Stimulated activated CD8-positive, alpha-beta memory T cell treated with anti-CD3 and anti-CD28 coated beads, Interleukin-4, amount 100 ng/mL, for 24 hours (primary cell): ENCODE measurements at regions not wholly inside any gene's neighbourhood (a gene's known extent, or its start where the extent isn't known, plus 50 kb on each side); places are given as distances from the start of the nearest gene placed in this dataset.
"Not testable (repeated sequence)": the region's sequence is repeated elsewhere in the genome, so short reads cannot be mapped to it uniquely, and the experiment has no call there.

ENCODE experiments used
- DNase-seq: peaks from one replicate; pipeline ENCODE4 v3.0.0-alpha.2; 2020; ENCODE audit warnings: low read depth

DNA sequence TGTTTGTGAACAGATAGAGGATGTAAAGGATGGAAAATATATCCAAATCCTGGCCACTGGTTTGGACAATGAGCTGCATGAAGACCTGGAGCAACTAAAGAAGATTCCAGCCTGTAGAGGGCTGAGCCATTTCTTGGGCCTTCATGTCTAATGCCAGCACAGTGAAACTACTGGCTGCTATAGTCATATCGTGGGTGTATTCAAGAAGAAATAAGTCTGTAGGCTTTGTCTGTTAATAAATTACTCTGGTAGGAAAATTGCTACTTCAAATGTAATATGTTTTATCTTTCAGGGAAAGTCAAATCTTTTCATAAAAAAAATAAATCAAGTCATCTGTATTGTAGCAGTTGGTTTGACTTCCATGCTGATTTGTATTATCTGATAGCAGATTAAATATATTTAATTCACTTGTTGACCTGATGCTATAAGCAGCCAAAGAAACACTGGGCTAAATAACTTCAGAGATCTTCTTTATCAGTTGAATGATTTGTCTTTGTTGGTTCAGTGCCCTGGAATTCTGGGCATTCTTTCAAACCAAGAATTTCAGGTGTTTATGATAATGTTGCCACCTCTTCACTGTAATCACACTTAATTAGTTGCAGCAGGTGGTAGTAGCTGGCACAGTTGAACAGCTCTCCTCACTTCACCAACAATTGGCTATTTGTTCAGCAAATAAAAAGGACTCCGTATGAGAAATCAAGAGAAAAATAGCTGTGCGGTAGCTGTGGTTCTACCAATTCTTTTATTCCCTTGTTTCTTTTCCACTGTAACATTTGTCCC, 1109.5 kb downstream of the NSUN3 start:
- DNase-seq = no peak

DNA sequence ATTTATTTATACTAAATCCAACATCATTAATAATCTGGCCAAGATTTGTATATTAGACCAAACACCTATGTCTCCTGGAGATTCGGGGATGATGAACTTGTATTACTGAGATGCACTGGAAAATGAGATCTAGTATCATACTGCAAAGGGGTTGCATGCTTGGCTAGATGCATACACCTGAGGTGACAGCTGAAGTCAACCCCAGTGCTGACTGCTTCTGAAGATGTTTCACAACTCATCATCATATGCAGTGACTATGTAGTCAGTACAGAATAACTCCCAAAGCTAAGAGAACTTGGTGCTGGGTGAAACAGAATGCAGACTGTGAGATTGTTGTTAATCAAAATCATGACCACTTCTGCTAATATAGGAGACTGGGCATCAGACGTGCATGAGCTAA, 1114.2 kb downstream of the NSUN3 start:
- no peak for DNase-seq

DNA sequence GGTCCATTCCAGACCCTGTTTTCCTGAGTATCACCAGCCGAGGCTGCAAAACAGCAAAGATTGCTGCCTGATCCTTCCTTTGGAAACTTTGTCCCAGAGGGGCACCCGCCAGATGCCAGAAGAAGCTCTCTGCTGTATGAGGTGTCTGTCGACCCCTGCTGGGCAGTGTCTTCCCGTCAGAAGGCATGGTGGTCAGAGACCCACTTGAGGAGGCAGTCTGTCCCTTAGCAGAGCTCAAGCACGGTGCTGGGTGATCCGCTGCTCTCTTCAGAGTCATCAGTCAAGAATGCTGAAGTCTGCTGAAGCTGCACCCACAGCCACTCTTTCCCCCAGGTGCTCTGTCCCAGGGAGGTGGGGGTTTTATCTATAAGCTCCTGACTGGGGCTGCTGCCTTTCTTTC, 1121.2 kb downstream of the NSUN3 start:
- no peak for DNase-seq

DNA sequence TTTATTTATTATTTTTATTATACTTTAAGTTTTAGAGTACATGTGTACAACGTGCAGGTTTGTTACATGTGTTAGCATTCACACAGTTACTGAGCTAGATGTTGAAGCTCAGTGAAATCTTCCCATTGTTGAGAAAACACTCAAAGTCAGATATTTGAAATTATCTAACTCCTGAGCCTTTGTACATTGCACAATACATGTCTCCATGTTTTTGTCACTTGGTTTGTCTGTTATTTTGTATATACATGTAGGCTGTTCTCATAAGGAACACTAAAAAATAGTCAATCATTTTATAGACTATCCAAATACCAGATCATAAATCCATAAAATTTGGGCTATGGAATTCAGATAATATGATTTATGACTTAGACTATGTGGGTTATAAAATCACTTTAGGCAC, 1126.5 kb downstream of the NSUN3 start:
- no peak for DNase-seq

DNA sequence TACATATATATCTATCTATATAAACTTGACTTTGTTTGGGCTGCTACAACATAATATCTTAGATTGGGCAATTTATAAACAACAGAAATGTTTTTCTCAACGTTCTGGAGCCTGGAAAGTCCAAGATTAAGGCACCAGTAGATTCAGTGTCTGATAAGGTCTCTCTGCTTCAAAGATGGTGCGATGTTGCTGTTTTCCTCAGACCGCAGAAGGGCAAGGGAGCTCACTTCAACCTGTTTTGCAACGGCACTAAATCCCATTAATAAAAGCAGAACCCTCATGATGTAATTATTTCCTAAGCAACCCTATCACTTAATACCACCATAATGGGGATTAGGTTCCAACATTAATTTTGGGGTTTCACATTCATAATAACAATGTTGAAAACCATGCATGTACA, 1134.8 kb downstream of the NSUN3 start:
- no peak for DNase-seq

DNA sequence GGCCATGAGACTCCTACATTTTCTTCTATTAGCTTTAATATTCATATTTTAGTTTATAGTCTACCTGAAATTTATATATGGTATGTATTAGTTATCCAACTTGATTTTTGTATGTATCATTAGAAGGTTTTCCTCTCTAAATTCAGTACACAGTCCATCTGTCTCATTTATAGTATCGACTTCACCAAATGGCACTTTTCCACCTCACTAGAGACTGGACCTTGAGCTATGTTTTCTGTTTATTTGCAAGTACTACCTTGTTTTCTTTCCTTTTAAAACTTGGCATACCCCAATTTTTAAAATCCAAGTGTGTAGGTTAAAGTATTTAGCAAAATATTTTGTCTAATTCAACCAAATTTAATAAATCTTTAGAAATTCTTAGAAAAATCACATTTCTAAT, 1137.5 kb downstream of the NSUN3 start:
- no peak for DNase-seq

DNA sequence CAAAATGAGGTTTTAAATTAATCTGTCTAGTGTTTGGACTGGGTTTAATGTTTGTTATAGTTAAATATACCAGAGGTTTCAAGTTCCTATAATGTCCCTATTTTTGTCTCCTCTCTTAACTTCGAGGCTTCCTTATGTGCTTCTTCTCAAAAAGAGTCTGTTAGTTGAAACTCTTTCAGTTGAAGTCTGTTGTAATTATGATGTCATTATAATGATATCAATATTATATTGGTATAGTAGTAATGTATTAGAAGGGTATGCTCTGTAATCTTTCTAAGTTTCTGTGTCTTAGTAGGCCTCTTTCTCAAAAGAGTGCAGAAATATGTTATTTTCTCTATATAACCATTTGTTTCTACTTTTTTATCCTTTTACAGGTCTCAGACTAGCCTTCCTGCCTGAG, 1148.0 kb downstream of the NSUN3 start:
- no peak for DNase-seq

DNA sequence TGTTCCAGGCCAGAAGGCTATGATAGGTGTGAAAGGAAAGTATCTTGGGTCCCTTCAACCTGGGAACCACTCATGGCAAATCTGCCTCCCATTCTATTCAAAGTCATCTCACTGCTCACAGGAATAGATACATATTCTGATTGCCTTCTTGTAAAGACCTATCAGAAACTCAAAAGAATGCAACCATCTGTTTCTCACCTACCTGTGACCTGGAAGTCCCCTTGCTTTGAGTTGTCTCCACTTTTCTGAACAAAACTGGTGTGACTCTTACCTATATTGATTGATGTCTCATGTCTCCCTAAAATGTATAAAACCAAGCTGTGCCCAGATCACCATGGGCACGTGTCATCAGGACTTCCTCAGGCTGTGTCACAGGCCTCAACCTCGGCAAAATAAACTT, 1149.3 kb downstream of the NSUN3 start:
- DNase-seq = no peak

DNA sequence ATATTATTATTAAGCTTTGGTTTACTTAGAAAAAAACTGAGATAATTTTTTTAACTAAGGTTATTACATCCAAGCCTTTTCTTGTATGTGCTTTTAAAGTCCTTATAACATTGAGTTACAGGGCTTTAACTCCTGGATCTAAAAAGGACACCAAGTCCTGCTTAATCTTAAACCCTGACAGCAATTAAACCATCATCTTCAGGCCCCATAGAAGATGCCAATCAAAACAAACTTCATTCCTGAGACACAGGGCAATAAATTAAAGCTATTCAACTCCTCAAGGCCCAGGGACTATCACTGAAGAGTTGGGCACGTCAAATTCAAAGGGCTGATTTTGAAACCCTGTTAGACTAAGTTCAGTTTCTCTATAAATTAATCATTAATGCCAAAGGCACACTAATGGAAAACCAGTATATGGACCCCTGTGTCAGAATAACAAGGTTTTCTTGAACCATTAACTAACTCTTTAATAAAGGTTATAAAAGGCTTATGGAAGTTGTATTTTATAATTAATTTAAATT, 1152.6 kb downstream of the NSUN3 start:
- no peak for DNase-seq

DNA sequence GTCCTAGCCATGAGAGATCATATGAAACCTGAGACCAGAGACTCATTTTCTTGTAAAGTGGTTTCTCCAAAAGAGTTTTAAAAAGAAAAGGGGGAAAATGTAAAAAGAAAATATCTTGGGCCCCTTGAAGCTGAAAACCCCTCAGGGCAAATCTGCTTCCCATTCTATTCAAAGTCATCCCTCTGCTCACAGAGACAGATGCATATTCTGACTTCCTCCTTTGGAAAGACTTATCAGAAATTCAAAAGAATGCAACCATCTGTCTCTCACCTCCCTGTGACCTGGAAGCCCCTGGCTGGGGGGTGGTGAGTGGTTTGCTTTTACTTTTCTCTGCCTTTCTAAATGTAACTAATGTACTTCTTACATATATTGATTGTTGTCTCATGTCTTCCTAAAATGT, 1154.8 kb downstream of the NSUN3 start:
- DNase-seq = no peak

DNA sequence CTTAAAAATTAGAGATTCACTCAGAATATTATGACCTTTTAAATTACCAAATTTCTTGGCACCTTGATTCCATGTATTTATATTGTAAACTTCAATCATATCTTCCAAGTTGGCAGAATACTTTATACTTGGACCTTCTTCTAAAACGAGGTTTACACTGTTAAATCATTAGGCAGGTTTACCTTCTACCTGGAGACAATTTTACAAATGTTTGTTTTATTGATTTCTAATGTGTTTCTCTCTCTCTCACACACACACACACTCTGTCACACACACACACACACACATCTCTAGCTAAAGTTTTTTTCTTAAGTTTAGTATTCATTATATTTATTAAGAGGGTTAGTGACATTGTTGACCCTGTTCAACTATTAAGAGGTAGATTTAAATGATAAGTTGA, 1155.6 kb downstream of the NSUN3 start:
- no peak for DNase-seq

DNA sequence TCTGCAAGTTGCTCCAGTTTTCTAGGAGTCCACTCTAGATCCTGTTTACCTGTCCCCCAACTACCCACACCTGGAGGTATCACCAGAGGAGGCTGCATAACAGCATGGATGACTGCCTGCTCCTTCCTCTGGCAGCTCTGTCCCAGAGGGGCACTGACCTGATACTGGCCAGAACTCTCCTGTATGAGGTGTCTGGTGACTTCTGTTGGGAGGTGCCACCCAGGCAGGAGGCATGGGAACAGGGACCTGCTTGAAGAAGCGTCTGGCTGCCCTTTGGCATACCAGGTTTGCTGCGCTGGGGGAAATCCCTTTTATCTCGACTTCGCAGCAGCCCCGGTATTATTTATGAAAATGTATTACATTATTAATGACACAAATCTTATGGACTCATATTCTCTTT, 1163.6 kb downstream of the NSUN3 start:
- DNase-seq = no peak

DNA sequence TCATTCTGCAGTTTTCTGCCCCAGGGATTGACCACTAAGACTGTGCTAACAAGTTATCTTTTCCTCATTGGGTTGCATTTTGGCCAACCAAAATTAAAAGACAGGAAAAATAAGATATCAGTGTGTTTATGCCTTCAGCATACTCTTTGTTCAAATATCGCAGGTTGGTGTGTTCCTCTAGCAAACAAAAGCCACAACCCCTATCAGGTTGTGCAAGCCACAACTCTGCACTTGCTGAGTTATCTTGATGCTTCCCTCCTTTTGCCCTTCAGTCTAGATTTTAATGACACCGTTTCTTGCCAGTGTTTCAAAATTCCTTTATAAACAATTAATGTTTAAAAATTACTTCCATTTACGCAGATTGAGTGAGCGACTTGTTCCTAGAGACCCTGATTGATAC, 1164.2 kb downstream of the NSUN3 start:
- no peak for DNase-seq

DNA sequence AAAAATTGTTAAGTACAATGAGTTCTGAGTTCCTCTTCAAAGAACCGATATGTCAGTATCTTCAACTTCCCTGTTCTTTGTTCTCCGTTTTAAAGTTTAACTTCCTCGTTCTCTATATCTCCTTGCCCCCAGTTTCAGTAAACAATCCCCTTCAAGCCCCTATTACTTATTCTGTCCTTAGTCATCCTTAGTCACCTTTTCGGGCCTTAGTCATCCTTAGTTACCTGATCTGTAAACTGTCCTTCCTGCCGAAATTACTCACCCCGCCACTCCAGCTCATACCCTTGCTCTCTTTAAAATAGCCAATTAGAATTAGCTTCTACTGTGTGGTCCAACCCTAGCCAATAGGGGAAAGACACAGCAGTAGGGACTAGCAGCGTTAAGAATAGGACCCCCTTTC, 1165.6 kb downstream of the NSUN3 start:
- DNase-seq = no peak

DNA sequence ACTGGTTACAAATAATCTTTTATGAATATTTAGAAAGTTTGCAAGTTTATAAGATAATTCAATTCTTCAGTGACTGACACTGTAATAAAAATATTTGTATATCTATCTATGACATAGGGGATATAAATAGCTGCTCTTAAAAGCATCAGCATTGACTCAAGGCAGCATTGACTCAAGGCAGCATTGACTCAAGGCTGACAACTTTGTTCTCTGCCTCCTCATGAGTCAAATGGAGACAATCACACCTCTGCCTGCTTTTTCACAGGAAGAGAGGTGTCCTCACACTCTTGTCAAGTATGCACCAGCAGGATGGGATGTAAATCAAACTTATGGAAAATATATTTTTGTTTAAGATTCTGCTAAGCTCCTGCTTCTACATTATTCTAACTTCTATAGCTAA, 1173.1 kb downstream of the NSUN3 start:
- DNase-seq = no peak

DNA sequence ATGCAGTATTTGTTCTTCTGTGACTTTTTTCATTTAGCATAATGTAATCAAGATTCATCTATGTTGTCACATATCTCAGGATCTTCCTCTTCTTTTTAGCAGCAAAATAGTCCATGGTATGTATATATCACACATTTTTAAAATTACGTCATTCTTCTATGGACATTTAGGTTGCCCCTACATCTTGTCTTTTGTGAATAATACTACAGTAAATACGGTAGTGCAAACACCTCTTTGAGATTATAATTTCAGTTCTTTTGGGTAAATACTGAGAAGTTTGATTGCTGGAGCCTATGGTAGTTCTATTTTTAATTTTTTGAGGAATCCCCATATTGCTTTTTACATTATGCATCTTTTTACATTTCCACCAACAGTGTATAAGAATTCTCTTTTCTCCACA, 1174.9 kb downstream of the NSUN3 start:
- DNase-seq = no peak

DNA sequence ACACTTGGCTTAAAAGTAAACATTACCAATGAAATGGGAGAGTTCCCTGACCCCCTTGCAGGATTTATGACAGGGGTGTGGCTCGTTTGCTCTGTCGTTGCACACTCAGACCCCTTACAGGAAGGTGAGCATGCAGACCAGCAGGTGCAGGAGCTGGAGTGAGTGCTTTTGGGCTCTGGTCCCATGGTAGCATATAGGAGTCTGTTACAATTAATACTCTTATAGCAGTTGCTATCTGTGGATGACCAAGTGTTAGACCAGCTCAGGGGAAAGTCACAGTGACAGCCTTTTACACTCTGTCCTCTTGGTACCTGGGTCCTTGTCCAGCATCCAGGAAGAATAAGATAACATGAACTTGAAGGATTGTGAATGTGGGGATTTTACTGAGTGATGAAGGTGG, 1177.5 kb downstream of the NSUN3 start:
- DNase-seq = no peak

DNA sequence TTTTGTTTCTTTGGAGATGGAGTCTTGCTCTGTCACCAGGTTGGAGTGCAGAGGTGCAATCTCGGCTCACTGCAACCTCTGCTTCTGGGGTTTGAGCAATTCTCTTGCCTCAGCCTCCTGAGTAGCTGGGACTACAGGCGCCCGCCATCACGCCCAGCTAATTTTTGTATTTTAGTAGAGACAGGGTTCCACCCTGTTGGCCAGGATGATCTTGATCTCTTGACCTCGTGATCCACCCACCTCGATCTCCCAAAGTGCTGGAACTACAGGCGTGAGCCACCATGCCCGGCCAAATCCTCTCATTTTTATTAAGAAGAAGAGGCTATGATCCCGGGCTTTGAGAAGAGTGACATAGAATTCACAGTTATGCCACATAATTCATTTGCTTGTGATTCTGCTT, 1178.4 kb downstream of the NSUN3 start:
- not testable (repeated sequence) for DNase-seq

DNA sequence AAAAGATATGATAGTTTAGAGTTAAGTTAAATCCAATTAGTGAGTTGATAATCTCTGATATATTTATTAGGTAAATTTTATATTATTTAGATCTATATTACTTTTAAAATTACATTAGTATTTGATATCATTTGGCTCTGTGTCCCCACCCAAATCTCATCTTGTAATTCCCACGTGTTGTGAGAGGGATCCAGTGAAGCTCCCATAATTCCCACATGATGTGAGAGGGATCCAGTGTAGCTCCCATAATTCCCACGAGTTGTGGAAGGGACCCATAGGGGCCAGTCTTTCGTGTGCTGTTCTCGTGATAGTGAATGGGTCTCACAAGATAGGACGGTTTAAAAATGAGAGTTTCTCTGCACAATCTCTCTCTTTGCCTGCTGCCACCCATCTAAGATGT, 1183.6 kb downstream of the NSUN3 start:
- DNase-seq = no peak

DNA sequence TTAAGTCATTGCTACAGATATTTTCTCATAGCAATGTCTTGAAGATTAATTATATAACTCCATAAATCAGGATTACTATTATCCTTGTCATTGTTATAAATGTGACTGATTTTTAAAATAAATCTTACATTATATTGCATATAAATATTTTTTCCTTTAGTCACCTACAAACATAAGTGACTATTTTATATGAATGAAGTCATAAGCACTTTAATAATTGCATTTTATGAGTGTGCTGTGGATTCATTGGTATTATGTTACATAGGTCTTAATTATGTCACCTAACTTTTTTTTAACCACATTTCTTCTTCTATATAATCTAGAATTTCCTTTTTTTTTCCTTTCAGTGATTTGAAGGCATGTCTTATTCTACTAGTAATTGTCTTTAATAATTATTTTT, 1191.2 kb downstream of the NSUN3 start:
- no peak for DNase-seq

DNA sequence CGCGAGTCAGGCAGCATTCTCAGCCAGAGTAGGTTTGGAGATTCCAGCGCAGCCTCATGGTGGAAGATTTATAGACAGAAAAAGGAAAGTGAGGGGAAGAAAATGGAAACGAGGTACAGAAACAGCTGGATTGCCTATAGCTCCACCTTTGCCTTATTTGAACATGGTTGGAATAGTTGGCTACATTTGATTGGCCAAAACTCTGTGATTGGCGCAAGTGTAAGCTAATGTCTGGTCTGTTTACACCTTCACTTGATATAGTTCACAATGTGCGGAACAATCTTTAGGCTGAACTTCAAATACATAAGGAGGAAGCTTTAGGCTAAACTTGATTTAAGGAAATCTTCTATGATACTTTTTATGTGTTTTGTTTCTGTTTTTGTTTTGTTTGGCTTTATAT, 1191.9 kb downstream of the NSUN3 start:
- DNase-seq = no peak

DNA sequence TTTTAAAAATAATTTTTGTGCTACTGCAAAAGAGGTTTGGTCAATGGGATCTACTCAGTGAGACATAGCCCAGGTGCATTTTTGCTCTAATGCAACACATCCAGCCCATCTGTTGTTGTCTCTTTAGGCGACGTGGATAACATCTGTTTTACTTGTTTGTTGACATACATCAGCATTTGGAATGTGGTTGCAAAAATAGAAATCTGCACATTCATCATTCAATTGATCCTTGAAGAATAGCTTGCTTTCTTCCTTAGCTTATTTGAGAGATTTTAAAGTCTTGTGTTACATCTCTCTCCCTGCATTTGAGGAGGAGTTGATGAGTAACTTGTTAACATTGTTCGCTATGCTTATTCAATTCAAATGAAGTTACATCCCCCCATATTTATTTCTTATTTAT, 1202.3 kb downstream of the NSUN3 start:
- DNase-seq = no peak

DNA sequence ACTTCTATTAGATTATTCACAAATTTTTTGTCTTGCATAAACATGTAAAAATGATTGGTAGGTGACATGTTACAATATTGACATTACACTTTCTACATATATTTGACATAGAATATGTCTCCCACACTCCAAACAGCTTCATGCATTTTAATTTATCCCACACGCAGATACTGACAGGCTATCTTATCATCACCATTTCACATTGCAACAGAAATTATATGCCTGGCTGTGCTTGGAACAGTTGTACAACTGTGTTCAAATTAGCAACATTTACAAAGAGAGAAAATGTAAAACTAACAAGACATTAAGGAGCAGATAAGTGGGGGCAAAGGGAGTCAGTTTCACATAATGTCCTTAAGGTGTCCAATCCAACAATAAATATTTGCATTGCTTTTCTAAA, 1208.5 kb downstream of the NSUN3 start:
- no peak for DNase-seq

DNA sequence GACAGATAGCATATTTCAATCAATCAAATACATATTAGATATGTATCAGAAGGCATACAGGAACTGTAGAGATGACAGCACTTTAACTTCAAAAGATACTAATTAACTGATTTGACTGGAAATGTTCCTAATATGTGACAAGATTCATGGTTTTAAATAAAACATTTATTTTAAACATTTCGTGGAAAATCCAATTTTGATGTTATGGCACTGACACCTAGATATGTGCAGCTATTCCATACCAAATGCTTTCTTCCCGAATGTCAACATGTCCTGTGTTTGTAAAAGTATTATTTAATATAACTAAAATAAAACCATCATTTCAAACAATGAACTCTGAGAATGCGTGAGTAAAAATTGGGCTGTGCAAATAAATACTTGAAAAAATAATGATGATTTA, 1209.3 kb downstream of the NSUN3 start:
- no peak for DNase-seq
